ENCODE measurements at regions not wholly inside any gene's neighbourhood (a gene's known extent, or its start where the extent isn't known, plus 50 kb on each side); places are given as distances from the start of the nearest gene placed in this dataset.

GRCh38 chr7:10657837-10658236 is 315.8 kb upstream of the PHF14 start:
- no peaks in the 10 kb centered on the region for H3K36me3 Mint-ChIP-seq (ENCODE audit: low read depth)
- H3K27me3 Mint-ChIP-seq, result no peaks in the 10 kb centered on the region
- no peak for DNase-seq
- H3K4me1 Mint-ChIP-seq (ENCODE audit: low read depth), result no peaks in the 10 kb centered on the region
- intact Hi-C loops (cut with micrococcal nuclease), result no loop called here
- no peak overlapping the region for H3K4me3 Mint-ChIP-seq
- CTCF ChIA-PET, result no interaction called here
- ATAC-seq, result no peak
- H3K9me3 Mint-ChIP-seq, result no peaks in the 10 kb centered on the region
- no peak for TF ChIP-seq CTCF (IDR thresholded peaks at IDR 0.05)
- POLR2A ChIA-PET, result no interaction called here
- no peak overlapping the region for H3K27ac Mint-ChIP-seq

- ChIA-PET POLR2A (no interaction called here), CTCF (no interaction called here)
- no peaks in the 10 kb centered on the region for H3K36me3 Mint-ChIP-seq (ENCODE audit: low read depth)
- no peak for TF ChIP-seq CTCF (IDR thresholded peaks at IDR 0.05)
- intact Hi-C loops (cut with micrococcal nuclease), result no loop called here
- peaks cover 2% of the 10 kb centered on the region for H3K4me1 Mint-ChIP-seq (ENCODE audit: low read depth)
- H3K9me3 Mint-ChIP-seq, result no peaks in the 10 kb centered on the region
- no peak for ATAC-seq
- no peak for DNase-seq
- no peak overlapping the region for H3K4me3 Mint-ChIP-seq
- H3K27me3 Mint-ChIP-seq, result peaks cover 2% of the 10 kb centered on the region
- no peak overlapping the region for H3K27ac Mint-ChIP-seq
Measured at GRCh38 chr7:10662491-10662890, 311.2 kb upstream of the PHF14 start.

GRCh38 chr7:10662982-10663884 is 310.4 kb upstream of the PHF14 start:
- ATAC-seq, result no peak
- Mint-ChIP-seq H3K4me3 (no peak overlapping the region), H3K36me3 (ENCODE audit: low read depth) (no peaks in the 10 kb centered on the region), H3K4me1 (ENCODE audit: low read depth) (peaks cover 2% of the 10 kb centered on the region), H3K9me3 (no peaks in the 10 kb centered on the region), H3K27ac (no peak overlapping the region), H3K27me3 (peaks cover 2% of the 10 kb centered on the region)
- DNase-seq, result no peak
- ChIA-PET CTCF (no interaction called here), POLR2A (no interaction called here)
- TF ChIP-seq CTCF (IDR thresholded peaks at IDR 0.05), result no peak
- intact Hi-C loops (cut with micrococcal nuclease), result no loop called here

GRCh38 chr7:10672186-10672585 is 301.5 kb upstream of the PHF14 start:
- ChIA-PET CTCF (no interaction called here), POLR2A (no interaction called here)
- no peaks in the 10 kb centered on the region for H3K27me3 Mint-ChIP-seq
- peaks cover 4% of the 10 kb centered on the region for H3K9me3 Mint-ChIP-seq
- no peak for DNase-seq
- no peaks in the 10 kb centered on the region for H3K4me1 Mint-ChIP-seq (ENCODE audit: low read depth)
- H3K36me3 Mint-ChIP-seq (ENCODE audit: low read depth), result no peaks in the 10 kb centered on the region
- ATAC-seq, result no peak
- TF ChIP-seq CTCF (IDR thresholded peaks at IDR 0.05), result no peak
- intact Hi-C loops (cut with micrococcal nuclease), result no loop called here
- no peak overlapping the region for H3K27ac Mint-ChIP-seq
- no peak overlapping the region for H3K4me3 Mint-ChIP-seq

- H3K4me1 Mint-ChIP-seq (ENCODE audit: low read depth), result no peaks in the 10 kb centered on the region
- no peak for DNase-seq
- no peak for TF ChIP-seq CTCF (IDR thresholded peaks at IDR 0.05)
- ChIA-PET CTCF (no interaction called here), POLR2A (no interaction called here)
- no peak for ATAC-seq
- H3K9me3 Mint-ChIP-seq, result no peaks in the 10 kb centered on the region
- no peaks in the 10 kb centered on the region for H3K27me3 Mint-ChIP-seq
- intact Hi-C loops (cut with micrococcal nuclease), result no loop called here
- H3K36me3 Mint-ChIP-seq (ENCODE audit: low read depth), result no peaks in the 10 kb centered on the region
- H3K4me3 Mint-ChIP-seq, result no peak overlapping the region
- no peak overlapping the region for H3K27ac Mint-ChIP-seq
Measured at GRCh38 chr7:10677211-10677610, 296.5 kb upstream of the PHF14 start.
